GM23248 (cell line): ENCODE measurements at regions not wholly inside any gene's neighbourhood (a gene's known extent, or its start where the extent isn't known, plus 50 kb on each side); places are given as distances from the start of the nearest gene placed in this dataset.

ENCODE experiments used
- DNase-seq: peaks from one replicate; pipeline ENCODE4 v3.0.0-alpha.2; 2015
- H2AFZ ChIP-seq: fragments of 200-600 bp; sonication (generic); 2 replicates; pipeline ENCODE4 v1.6.1; 2016; ENCODE audit warnings: antibody characterized with exemption
- H3F3A ChIP-seq: fragments of 200-600 bp; sonication (generic); 2 replicates; pipeline ENCODE4 v1.6.1; 2016; ENCODE audit warnings: mild to moderate bottlenecking, antibody characterized with exemption, mixed run types; ENCODE audit not compliant: insufficient read depth
- H3K27ac ChIP-seq: fragments of 200-600 bp; sonication (generic); 2 replicates; pipeline ENCODE4 v1.5.1; 2016; ENCODE audit warnings: mild to moderate bottlenecking
- H3K27me3 ChIP-seq: fragments of 200-600 bp; sonication (generic); replicated peaks from 2 replicates; pipeline ENCODE4 v1.6.1; 2016; ENCODE audit warnings: mild to moderate bottlenecking; ENCODE audit not compliant: insufficient read depth
- H3K36me3 ChIP-seq: fragments of 200-600 bp; sonication (generic); 2 replicates; pipeline ENCODE4 v1.6.1; 2016; ENCODE audit warnings: low read depth, mild to moderate bottlenecking
- H3K4me1 ChIP-seq: fragments of 200-600 bp; sonication (generic); 2 replicates; pipeline ENCODE4 v1.6.1; 2016; ENCODE audit warnings: mild to moderate bottlenecking; ENCODE audit not compliant: insufficient read depth
- H3K4me2 ChIP-seq: fragments of 200-600 bp; sonication (generic); one replicate; pipeline ENCODE4 v1.6.1; 2016; ENCODE audit warnings: mild to moderate bottlenecking; ENCODE audit not compliant: unreplicated experiment
- H3K4me3 ChIP-seq: fragments of 200-600 bp; sonication (generic); 2 replicates; pipeline ENCODE4 v1.5.1; 2016; ENCODE audit warnings: mild to moderate bottlenecking
- H3K79me2 ChIP-seq: fragments of 200-600 bp; sonication (generic); 2 replicates; pipeline ENCODE4 v1.6.1; 2016; ENCODE audit warnings: mild to moderate bottlenecking; ENCODE audit not compliant: insufficient read depth
- H3K9ac ChIP-seq: fragments of 200-600 bp; sonication (generic); 2 replicates; pipeline ENCODE4 v1.6.1; 2016; ENCODE audit warnings: mild to moderate bottlenecking
- H3K9me2 ChIP-seq: fragments of 200-600 bp; sonication (generic); 2 replicates; pipeline ENCODE4 v1.6.1; 2016; ENCODE audit warnings: mixed run types, mild to moderate bottlenecking, moderate library complexity; ENCODE audit not compliant: insufficient read depth
- H3K9me3 ChIP-seq: fragments of 200-600 bp; sonication (generic); one replicate; pipeline ENCODE4 v1.6.1; 2017; ENCODE audit warnings: low read depth
- H4K20me1 ChIP-seq: fragments of 200-600 bp; sonication (generic); 2 replicates; pipeline ENCODE4 v1.6.0; 2016; ENCODE audit not compliant: insufficient read depth
- EZH2 ChIP-seq: fragments of 200-600 bp; sonication (generic); IDR thresholded peaks from 2 replicates; pipeline ENCODE4 v1.6.1; 2018; ENCODE audit warnings: antibody characterized with exemption, mild to moderate bottlenecking; ENCODE audit not compliant: insufficient read depth, poor library complexity, severe bottlenecking
- EZH2phosphoT487 ChIP-seq: fragments of 200-600 bp; sonication (generic); IDR thresholded peaks from 2 replicates; pipeline ENCODE4 v1.6.1; 2018; ENCODE audit warnings: antibody characterized with exemption, moderate library complexity, mild to moderate bottlenecking, low read depth; ENCODE audit not compliant: insufficient read depth
- WGBS, 2 experiments: methylation state at CpG; one replicate each; pipeline ENCODE4 v1.1.6; 2015 to 2017; ENCODE audit warnings: low lambda C conversion rate in 2 of 2, low coverage in 1 of 2; ENCODE audit errors: missing lambda C conversion rate in 2 of 2; 5-methylcytosine and 5-hydroxymethylcytosine counted together
- in situ Hi-C: fragments of 300-500 bp; cut with MboI; formaldehyde crosslinking; loops from 2 replicates; pipeline ENCODE4 v1.15.0; 2020

GRCh38 chr3:55167586-55168317 lies 239.9 kb upstream of the LRTM1 start:
- TF ChIP-seq EZH2phosphoT487, result no peak
- no peak for TF ChIP-seq EZH2
- 50 to 66% methylated on average over 4 of the region's 4 CpGs for WGBS, 2 experiments
- peaks cover 75% of the 10 kb centered on the region for H3F3A ChIP-seq
- no peaks in the 10 kb centered on the region for H3K79me2 ChIP-seq
- H4K20me1 ChIP-seq, result no peaks in the 10 kb centered on the region
- H3K9me2 ChIP-seq, result no peaks in the 10 kb centered on the region
- in situ Hi-C loops, result loop anchor here (10.0 kb wide), 4 partner anchors 213 to 557 kb away; partner anchors contain the start of gene WNT5A
- peak overlapping the region; percentile 99 for H3K27ac ChIP-seq
- 0 out of 2 replicates have a peak, but pooled peaks cover 3% of the 10 kb centered on the region for H3K36me3 ChIP-seq
- H3K4me2 ChIP-seq, result peak overlapping the region; percentile 27
- no peaks in the 10 kb centered on the region for H3K27me3 ChIP-seq
- DNase-seq, result peak; percentile 85
- peak overlapping the region; percentile 47 for H3K9ac ChIP-seq
- H3K9me3 ChIP-seq, result no peaks in the 10 kb centered on the region
- no peak overlapping the region for H3K4me3 ChIP-seq
- peaks cover 68% of the 10 kb centered on the region for H3K4me1 ChIP-seq
- no peak overlapping the region for H2AFZ ChIP-seq

GRCh38 chr3:55166576-55167555 lies 239.0 kb upstream of the LRTM1 start:
- H3K36me3 ChIP-seq, result no peaks in the 10 kb centered on the region
- H3K9me2 ChIP-seq, result no peaks in the 10 kb centered on the region
- H3K4me2 ChIP-seq, result peak overlapping the region; percentile 27
- peaks cover 77% of the 10 kb centered on the region for H3K4me1 ChIP-seq
- DNase-seq, result peak; percentile 69
- in situ Hi-C loops, result loop anchor here (10.0 kb wide), 4 partner anchors 212 to 558 kb away; partner anchors contain the start of gene WNT5A
- peak overlapping the region; percentile 15; the same call in 1 of the 2 replicates for H3K9ac ChIP-seq
- 63 to 66% methylated on average over 5 of the region's 5 CpGs for WGBS, 2 experiments
- H3F3A ChIP-seq, result peaks cover 84% of the 10 kb centered on the region
- TF ChIP-seq EZH2phosphoT487 (no peak), EZH2 (no peak)
- no peaks in the 10 kb centered on the region for H4K20me1 ChIP-seq
- H3K9me3 ChIP-seq, result no peaks in the 10 kb centered on the region
- H3K4me3 ChIP-seq, result no peak overlapping the region
- no peaks in the 10 kb centered on the region for H3K79me2 ChIP-seq
- H3K27me3 ChIP-seq, result no peaks in the 10 kb centered on the region
- H2AFZ ChIP-seq, result no peak overlapping the region
- H3K27ac ChIP-seq, result peak overlapping the region; percentile 99

GRCh38 chr3:55165704-55166405 lies 238.0 kb upstream of the LRTM1 start:
- WGBS, 2 experiments, result 92% methylated on average over 6 of the region's 6 CpGs
- TF ChIP-seq EZH2phosphoT487, result 0 out of 2 replicates have a peak, but pooled peaks have one; percentile 10
- TF ChIP-seq EZH2, result no peak
- peak overlapping the region; percentile 99; the same call in 1 of the 2 replicates for H3K27ac ChIP-seq
- H3K79me2 ChIP-seq, result no peaks in the 10 kb centered on the region
- H3K4me2 ChIP-seq, result no peak overlapping the region
- no peaks in the 10 kb centered on the region for H3K27me3 ChIP-seq
- in situ Hi-C loops, result loop anchor here (10.0 kb wide), 4 partner anchors 211 to 559 kb away; partner anchors contain the start of gene WNT5A
- H3K4me1 ChIP-seq, result peaks cover 83% of the 10 kb centered on the region
- H3F3A ChIP-seq, result peaks cover 91% of the 10 kb centered on the region
- no peak for DNase-seq
- H3K9me3 ChIP-seq, result no peaks in the 10 kb centered on the region
- no peak overlapping the region for H3K4me3 ChIP-seq
- no peak overlapping the region for H2AFZ ChIP-seq
- no peaks in the 10 kb centered on the region for H4K20me1 ChIP-seq
- H3K9ac ChIP-seq, result no peak overlapping the region
- H3K36me3 ChIP-seq, result no peaks in the 10 kb centered on the region
- no peaks in the 10 kb centered on the region for H3K9me2 ChIP-seq
